IMR-90 (cell line): ENCODE measurements at regions not wholly inside any gene's neighbourhood (a gene's known extent, or its start where the extent isn't known, plus 50 kb on each side); places are given as distances from the start of the nearest gene placed in this dataset.

Experiments used
- ATAC-seq: fragments of 200-7000 bp; cut with Tn5 transposase; 2 replicates; pipeline ENCODE4 v1.9.1; 2020; ENCODE audit warnings: low read depth, mild to moderate bottlenecking, moderate library complexity
- BruUV-seq: library from RNA; stranded (reverse); fragments of 400-500 nt; replicated peaks from 2 replicates; lab custom pipeline; 2021; lab: Mats Ljungman, UMichigan
- CTCF ChIA-PET: fragments of 300-600 bp; formaldehyde crosslinking; extraction: SDS; loops from one replicate; lab custom pipeline; 2021; ENCODE audit warnings: antibody characterized with exemption; lab: Yijun Ruan, JAX
- POLR2A ChIA-PET: fragments of 300-600 bp; sonication (Branson Sonifier 250); formaldehyde crosslinking; loops from one replicate; lab custom pipeline; 2022; ENCODE audit warnings: antibody characterized with exemption; ENCODE audit not compliant: unreplicated experiment; lab: Charles Lee
- DNase-seq: peaks from one replicate; pipeline ENCODE4 v3.0.0; 2013
- H2AFZ ChIP-seq: replicated peaks from 2 replicates; pipeline ENCODE3; 2013; ENCODE audit warnings: low read length, mild to moderate bottlenecking; ENCODE audit not compliant: poor library complexity
- H2AK5ac ChIP-seq: 2 replicates; pipeline ENCODE4 v1.6.1; 2013; ENCODE audit warnings: low read depth, low read length, inconsistent platforms
- H2AK9ac ChIP-seq: replicated peaks from 2 replicates; pipeline ENCODE3; 2013; ENCODE audit warnings: mild to moderate bottlenecking, low read depth, low read length, moderate library complexity; ENCODE audit not compliant: poor library complexity
- H2BK120ac ChIP-seq: 2 replicates; pipeline ENCODE4 v1.6.1; 2013; ENCODE audit warnings: low read depth, low read length, inconsistent platforms
- H2BK15ac ChIP-seq: 3 replicates; pipeline ENCODE4 v1.6.1; 2013; ENCODE audit warnings: low read depth, low read length, inconsistent platforms
- H2BK20ac ChIP-seq: 2 replicates; pipeline ENCODE4 v1.6.1; 2013; ENCODE audit warnings: low read depth, mild to moderate bottlenecking, inconsistent platforms, low read length, moderate library complexity
- H2BK5ac ChIP-seq: 2 replicates; pipeline ENCODE4 v1.6.1; 2013; ENCODE audit warnings: mild to moderate bottlenecking, low read depth, low read length, inconsistent platforms; ENCODE audit not compliant: poor library complexity, severe bottlenecking
- H3K14ac ChIP-seq: replicated peaks from 2 replicates; pipeline ENCODE4 v1.6.1; 2013; ENCODE audit warnings: low read depth, low read length, inconsistent platforms
- H3K18ac ChIP-seq: 2 replicates; pipeline ENCODE4 v1.6.1; 2013; ENCODE audit warnings: low read depth, low read length, control low read depth
- H3K23ac ChIP-seq: 2 replicates; pipeline ENCODE4 v1.6.1; 2013; ENCODE audit warnings: low read depth, low read length, inconsistent platforms
- H3K27ac ChIP-seq: 2 replicates; pipeline ENCODE4 v1.5.1; 2013; ENCODE audit warnings: mild to moderate bottlenecking, control low read depth, low read length; ENCODE audit not compliant: insufficient read depth
- H3K27me3 ChIP-seq: 2 replicates; pipeline ENCODE4 v1.6.1; 2013; ENCODE audit warnings: low read length; ENCODE audit not compliant: control insufficient read depth, insufficient read depth
- H3K36me3 ChIP-seq: 2 replicates; pipeline ENCODE4 v1.6.1; 2013; ENCODE audit warnings: low read length, mixed read lengths; ENCODE audit not compliant: control insufficient read depth, insufficient read depth
- H3K4ac ChIP-seq: 2 replicates; pipeline ENCODE4 v1.6.1; 2013; ENCODE audit warnings: low read depth, low read length, inconsistent platforms
- H3K4me1 ChIP-seq: 2 replicates; pipeline ENCODE4 v1.6.1; 2013; ENCODE audit warnings: low read length, mixed read lengths; ENCODE audit not compliant: control insufficient read depth, insufficient read depth
- H3K4me2 ChIP-seq: 2 replicates; pipeline ENCODE4 v1.6.1; 2013; ENCODE audit warnings: low read depth, mild to moderate bottlenecking, control low read depth, low read length, moderate library complexity
- H3K4me3 ChIP-seq: 2 replicates; pipeline ENCODE4 v1.5.1; 2013; ENCODE audit warnings: low read depth, mild to moderate bottlenecking, control low read depth, low read length, moderate library complexity; ENCODE audit not compliant: insufficient read depth
- H3K56ac ChIP-seq: 2 replicates; pipeline ENCODE4 v1.6.1; 2013; ENCODE audit warnings: low read length, inconsistent platforms; ENCODE audit not compliant: insufficient read depth; ENCODE audit errors: extremely low read depth
- H3K79me1 ChIP-seq, 2 experiments: 2 replicates each; pipeline ENCODE4 v1.6.1; 2013; ENCODE audit warnings: low read length in 2 of 2, inconsistent platforms in 1 of 2, low read depth in 1 of 2
- H3K9ac ChIP-seq: 2 replicates; pipeline ENCODE4 v1.6.1; 2013; ENCODE audit warnings: low read depth, low read length, control low read depth
- H3K9me1 ChIP-seq: 2 replicates; pipeline ENCODE4 v1.6.1; 2013; ENCODE audit warnings: low read length, inconsistent platforms; ENCODE audit not compliant: insufficient read depth
- H3K9me3 ChIP-seq: 2 replicates; pipeline ENCODE4 v1.6.1; 2013; ENCODE audit warnings: low read length; ENCODE audit not compliant: control insufficient read depth, insufficient read depth
- H4K20me1 ChIP-seq: 2 replicates; pipeline ENCODE4 v1.6.1; 2013; ENCODE audit warnings: low read length, inconsistent platforms; ENCODE audit not compliant: insufficient read depth
- H4K5ac ChIP-seq: 2 replicates; pipeline ENCODE4 v1.6.1; 2013; ENCODE audit warnings: mild to moderate bottlenecking, low read depth, low read length, control low read depth
- H4K8ac ChIP-seq, 2 experiments: 2 replicates each; pipeline ENCODE4 v1.6.1; 2013; ENCODE audit warnings: low read depth in 2 of 2, low read length in 2 of 2, control low read depth in 1 of 2, inconsistent platforms in 1 of 2
- H4K91ac ChIP-seq: 2 replicates; pipeline ENCODE4 v1.6.1; 2013; ENCODE audit warnings: low read depth, low read length, inconsistent platforms; ENCODE audit not compliant: insufficient read depth
- BHLHE40 ChIP-seq: fragments of 150-350 bp; IDR thresholded peaks from 2 replicates; pipeline ENCODE4 v1.6.1; 2016; ENCODE audit warnings: mild to moderate bottlenecking, low read depth, low read length
- CEBPB ChIP-seq: IDR thresholded peaks from 2 replicates; pipeline ENCODE4 v1.6.1; 2012; ENCODE audit warnings: low read depth, low read length, improper control_type of control experiment
- CHD1 ChIP-seq: IDR thresholded peaks from 2 replicates; pipeline ENCODE4 v1.6.1; 2012; ENCODE audit warnings: low read depth, low read length, improper control_type of control experiment
- CTCF ChIP-seq: conservative IDR thresholded peaks from 2 replicates; pipeline ENCODE4 v1.5.1; 2012; ENCODE audit warnings: mild to moderate bottlenecking, low read depth, low read length, improper control_type of control experiment
- FOS ChIP-seq: fragments of 150-350 bp; IDR thresholded peaks from 2 replicates; pipeline ENCODE4 v1.6.1; 2016; ENCODE audit warnings: low read depth, low read length
- NFE2L2 ChIP-seq: fragments of 150-350 bp; IDR thresholded peaks from 2 replicates; pipeline ENCODE4 v1.6.1; 2016; ENCODE audit warnings: low read depth, mild to moderate bottlenecking, low read length
- POLR2A ChIP-seq: IDR thresholded peaks from 2 replicates; pipeline ENCODE4 v1.6.1; 2012; ENCODE audit warnings: mild to moderate bottlenecking, low read depth, low read length
- RAD21 ChIP-seq: IDR thresholded peaks from 2 replicates; pipeline ENCODE4 v1.6.1; 2012; ENCODE audit warnings: low read length, improper control_type of control experiment
- RCOR1 ChIP-seq: IDR thresholded peaks from 2 replicates; pipeline ENCODE4 v1.6.1; 2012; ENCODE audit warnings: mild to moderate bottlenecking, low read length, improper control_type of control experiment; ENCODE audit not compliant: insufficient replicate concordance
- RFX5 ChIP-seq: IDR thresholded peaks from 2 replicates; pipeline ENCODE4 v1.8.0; 2012; ENCODE audit warnings: low read depth, mild to moderate bottlenecking, low read length, moderate library complexity
- SMC3 ChIP-seq: fragments of 150-350 bp; IDR thresholded peaks from 2 replicates; pipeline ENCODE4 v1.6.1; 2016; ENCODE audit warnings: low read depth, mild to moderate bottlenecking, antibody characterized with exemption, low read length, moderate library complexity
- dilution Hi-C: fragments of 300-500 bp; cut with HindIII; formaldehyde crosslinking; loops from one replicate; pipeline ENCODE4 v1.14.3; 2018; ENCODE audit warnings: low sequenced_read_pairs; ENCODE audit not compliant: unreplicated experiment
- in situ Hi-C: fragments of 300-500 bp; cut with MboI; formaldehyde crosslinking; loops from 3 replicates; pipeline ENCODE4 v1.14.3; 2019; ENCODE audit warnings: low sequenced_read_pairs, inconsistent platforms, mixed read lengths
- intact Hi-C: fragments of 100-400 bp; cut with micrococcal nuclease; formaldehyde crosslinking; loops from 2 replicates; pipeline ENCODE4 v1.10.0; 2022
- TF ChIP-seq, protein P1 (sequence below): fragments of 150-350 bp; IDR thresholded peaks from 2 replicates; pipeline ENCODE4 v1.6.1; 2017; ENCODE audit warnings: mild to moderate bottlenecking, antibody characterized with exemption, low read length, low read depth

DNA sequence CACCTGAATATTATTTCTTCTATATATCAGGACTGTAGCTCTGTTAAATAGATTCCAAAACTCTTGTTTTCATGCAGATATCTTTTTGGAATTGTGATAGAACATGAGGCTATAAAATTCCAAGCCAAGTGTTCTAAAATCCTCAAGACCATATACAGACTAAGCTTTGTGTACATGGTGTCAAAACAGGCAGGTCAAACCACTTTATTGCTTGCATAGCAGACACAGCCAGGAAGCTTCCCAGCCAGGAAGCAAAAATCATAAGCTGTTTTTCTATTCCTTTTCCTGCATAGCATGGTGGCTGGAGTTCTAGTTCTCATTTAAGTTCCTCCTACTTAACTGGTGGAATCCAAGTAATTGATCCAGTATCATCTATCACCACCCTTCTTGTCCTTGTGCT lies 353.3 kb downstream of the PAX1 start:
- no peak overlapping the region for H3K4ac ChIP-seq
- H3K27me3 ChIP-seq: no peaks in the 10 kb centered on the region
- no peak overlapping the region for H3K18ac ChIP-seq
- no peaks in the 10 kb centered on the region for H3K9me1 ChIP-seq
- H4K91ac ChIP-seq: no peak overlapping the region
- no peak overlapping the region for H2BK20ac ChIP-seq
- no peak overlapping the region for H3K4me3 ChIP-seq
- no peaks in the 10 kb centered on the region for H3K4me1 ChIP-seq
- H3K23ac ChIP-seq: no peak overlapping the region
- no peak overlapping the region for H4K5ac ChIP-seq
- H2BK5ac ChIP-seq: no peak overlapping the region
- dilution Hi-C loops: no loop called here
- ATAC-seq (no peak), DNase-seq (no peak)
- H2AK5ac ChIP-seq: no peak overlapping the region
- CTCF ChIA-PET: no interaction called here
- H3K79me1 ChIP-seq: no peaks in the 10 kb centered on the region
- H3K9ac ChIP-seq: no peak overlapping the region
- H3K9me3 ChIP-seq: peaks cover 25% of the 10 kb centered on the region
- no peak overlapping the region for H2AK9ac ChIP-seq
- H3K4me2 ChIP-seq: no peak overlapping the region
- H2BK15ac ChIP-seq: no peak overlapping the region
- H4K8ac ChIP-seq: no peak overlapping the region
- no peak overlapping the region for H3K14ac ChIP-seq
- in situ Hi-C loops: no loop called here
- no TSS peak for BruUV-seq
- no peak overlapping the region for H3K56ac ChIP-seq
- POLR2A ChIA-PET: no interaction called here
- no peak overlapping the region for H3K27ac ChIP-seq
- H4K20me1 ChIP-seq: no peaks in the 10 kb centered on the region
- no peak overlapping the region for H2AFZ ChIP-seq
- H3K36me3 ChIP-seq: no peaks in the 10 kb centered on the region
- TF ChIP-seq RAD21 (no peak), SMC3 (no peak), RCOR1 (no peak), CEBPB (no peak), CTCF (no peak), FOS (no peak), CHD1 (no peak), RFX5 (no peak), NFE2L2 (no peak), POLR2A (no peak), BHLHE40 (no peak)
- TF ChIP-seq, protein P1, sequence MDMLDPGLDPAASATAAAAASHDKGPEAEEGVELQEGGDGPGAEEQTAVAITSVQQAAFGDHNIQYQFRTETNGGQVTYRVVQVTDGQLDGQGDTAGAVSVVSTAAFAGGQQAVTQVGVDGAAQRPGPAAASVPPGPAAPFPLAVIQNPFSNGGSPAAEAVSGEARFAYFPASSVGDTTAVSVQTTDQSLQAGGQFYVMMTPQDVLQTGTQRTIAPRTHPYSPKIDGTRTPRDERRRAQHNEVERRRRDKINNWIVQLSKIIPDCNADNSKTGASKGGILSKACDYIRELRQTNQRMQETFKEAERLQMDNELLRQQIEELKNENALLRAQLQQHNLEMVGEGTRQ: no peak
- no peak overlapping the region for H2BK120ac ChIP-seq
- intact Hi-C loops: no loop called here
